Activated T-helper 1 cell treated with anti-CD3 and anti-CD28 coated beads, Interleukin-12 subunit alpha, Interleukin-12 subunit beta, Interleukin-2, Interleukin-4 antibody, amounts not matched to agents 30 ng/mL and 10 ng/mL and 1 ng/mL, durations not matched to agents 14 hours and 24 hours and 36 hours (primary cell): ENCODE measurements at regions not wholly inside any gene's neighbourhood (a gene's known extent, or its start where the extent isn't known, plus 50 kb on each side); places are given as distances from the start of the nearest gene placed in this dataset.
"Not testable (repeated sequence)": the region's sequence is repeated elsewhere in the genome, so short reads cannot be mapped to it uniquely, and the experiment has no call there.

Experiments used
- DNase-seq: peaks from one replicate; pipeline ENCODE4 v3.0.0; 2021; ENCODE audit warnings: low spot score
- H3K27ac Mint-ChIP-seq: one replicate; pipeline ENCODE4 v1.8.0; 2021; ENCODE audit warnings: mild to moderate bottlenecking, mixed read lengths
- H3K27me3 Mint-ChIP-seq: one replicate; pipeline ENCODE4 v1.8.0; 2022; ENCODE audit warnings: mild to moderate bottlenecking, moderate library complexity, mixed read lengths; ENCODE audit not compliant: insufficient read depth
- H3K36me3 Mint-ChIP-seq: one replicate; pipeline ENCODE4 v1.8.0; 2021; ENCODE audit warnings: low read depth, mixed read lengths
- H3K4me1 Mint-ChIP-seq: one replicate; pipeline ENCODE4 v1.8.0; 2021; ENCODE audit warnings: low read depth, mixed read lengths
- H3K4me3 Mint-ChIP-seq: one replicate; pipeline ENCODE4 v1.8.0; 2021; ENCODE audit warnings: mild to moderate bottlenecking, moderate library complexity, mixed read lengths
- H3K9me3 Mint-ChIP-seq: one replicate; pipeline ENCODE4 v1.8.0; 2021; ENCODE audit warnings: mixed read lengths
- intact Hi-C: fragments of 100-400 bp; cut with micrococcal nuclease; formaldehyde crosslinking; loops from one replicate; pipeline ENCODE4 v1.15.1; 2024

- Mint-ChIP-seq H3K4me1 (no peaks in the 10 kb centered on the region), H3K27ac (no peak overlapping the region), H3K9me3 (peaks cover 19% of the 10 kb centered on the region), H3K4me3 (no peak overlapping the region), H3K36me3 (no peaks in the 10 kb centered on the region), H3K27me3 (no peaks in the 10 kb centered on the region)
- no peak for DNase-seq
- intact Hi-C loops: no loop called here
Measured at GRCh38 chr11:80959751-80960150, 1518.9 kb upstream of the TENM4 start.

GRCh38 chr11:80958987-80959386, 1518.2 kb upstream of the TENM4 start:
- H3K27me3 Mint-ChIP-seq: no peaks in the 10 kb centered on the region
- intact Hi-C loops: no loop called here
- peaks cover 16% of the 10 kb centered on the region for H3K9me3 Mint-ChIP-seq
- no peaks in the 10 kb centered on the region for H3K36me3 Mint-ChIP-seq
- H3K27ac Mint-ChIP-seq: no peak overlapping the region
- DNase-seq: no peak
- no peak overlapping the region for H3K4me3 Mint-ChIP-seq
- H3K4me1 Mint-ChIP-seq: no peaks in the 10 kb centered on the region

GRCh38 chr11:80958361-80958760, 1517.5 kb upstream of the TENM4 start:
- no peaks in the 10 kb centered on the region for H3K4me1 Mint-ChIP-seq
- H3K36me3 Mint-ChIP-seq: no peaks in the 10 kb centered on the region
- no peak overlapping the region for H3K4me3 Mint-ChIP-seq
- peaks cover 12% of the 10 kb centered on the region for H3K9me3 Mint-ChIP-seq
- intact Hi-C loops: no loop called here
- H3K27ac Mint-ChIP-seq: no peak overlapping the region
- H3K27me3 Mint-ChIP-seq: no peaks in the 10 kb centered on the region
- no peak for DNase-seq

- Mint-ChIP-seq H3K36me3 (no peaks in the 10 kb centered on the region), H3K4me1 (no peaks in the 10 kb centered on the region), H3K27ac (no peak overlapping the region), H3K9me3 (peaks cover 8% of the 10 kb centered on the region), H3K27me3 (no peaks in the 10 kb centered on the region), H3K4me3 (no peak overlapping the region)
- intact Hi-C loops: no loop called here
- DNase-seq: no peak
Measured at GRCh38 chr11:80955588-80955987, 1514.8 kb upstream of the TENM4 start.

DNA sequence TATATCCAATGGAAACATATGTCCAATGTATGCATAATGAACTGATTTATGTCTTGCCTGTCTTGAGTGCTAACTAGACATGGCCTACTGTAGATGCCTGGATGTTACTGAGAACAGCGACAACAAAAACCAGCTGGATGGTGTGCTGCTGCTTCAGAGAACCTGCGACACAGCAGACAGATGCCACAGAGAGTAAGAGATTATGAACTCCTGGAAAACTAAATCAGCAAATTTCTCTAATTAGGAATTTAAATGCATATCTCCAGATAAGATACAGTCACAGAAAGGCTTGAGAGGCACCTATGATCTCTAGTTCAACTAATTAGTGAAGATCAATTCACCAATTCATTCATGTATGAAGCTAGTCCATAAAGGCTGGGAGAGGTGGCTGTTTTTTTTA, 1508.0 kb upstream of the TENM4 start:
- DNase-seq: no peak
- no peak overlapping the region for H3K27ac Mint-ChIP-seq
- no peaks in the 10 kb centered on the region for H3K36me3 Mint-ChIP-seq
- no peaks in the 10 kb centered on the region for H3K27me3 Mint-ChIP-seq
- H3K4me3 Mint-ChIP-seq: no peak overlapping the region
- H3K9me3 Mint-ChIP-seq: peaks cover 4% of the 10 kb centered on the region
- H3K4me1 Mint-ChIP-seq: no peaks in the 10 kb centered on the region
- intact Hi-C loops: no loop called here

- no peak overlapping the region for H3K27ac Mint-ChIP-seq
- H3K4me3 Mint-ChIP-seq: no peak overlapping the region
- H3K27me3 Mint-ChIP-seq: no peaks in the 10 kb centered on the region
- no peaks in the 10 kb centered on the region for H3K4me1 Mint-ChIP-seq
- DNase-seq: no peak
- intact Hi-C loops: no loop called here
- H3K9me3 Mint-ChIP-seq: peaks cover 4% of the 10 kb centered on the region
- H3K36me3 Mint-ChIP-seq: no peaks in the 10 kb centered on the region
Measured at GRCh38 chr11:80944758-80945157, 1503.9 kb upstream of the TENM4 start.

GRCh38 chr11:80943226-80943625, 1502.4 kb upstream of the TENM4 start:
- H3K27ac Mint-ChIP-seq: no peak overlapping the region
- no peaks in the 10 kb centered on the region for H3K27me3 Mint-ChIP-seq
- no peaks in the 10 kb centered on the region for H3K4me1 Mint-ChIP-seq
- no peak overlapping the region for H3K4me3 Mint-ChIP-seq
- H3K36me3 Mint-ChIP-seq: no peaks in the 10 kb centered on the region
- no peaks in the 10 kb centered on the region for H3K9me3 Mint-ChIP-seq
- intact Hi-C loops: no loop called here
- DNase-seq: no peak

DNA sequence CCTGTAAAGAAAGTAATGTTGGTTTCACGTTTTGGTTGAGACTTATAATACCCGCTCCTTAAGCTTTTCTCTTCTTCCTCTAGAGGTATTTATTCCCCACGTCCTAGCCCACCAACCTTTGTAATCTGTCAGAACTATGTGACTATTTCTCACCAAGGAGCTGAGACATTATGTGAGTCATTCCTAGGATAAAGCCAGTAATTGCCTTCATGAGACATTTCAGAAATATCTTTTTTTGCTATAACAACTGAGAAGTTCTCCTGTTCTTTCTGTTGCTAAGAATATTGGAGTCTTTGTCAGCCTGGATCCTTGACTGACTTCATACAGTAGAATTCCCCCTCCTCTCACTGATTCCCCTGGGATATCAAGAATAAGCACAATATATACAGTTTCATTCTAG, 1497.0 kb upstream of the TENM4 start:
- intact Hi-C loops: no loop called here
- no peak overlapping the region for H3K4me3 Mint-ChIP-seq
- no peaks in the 10 kb centered on the region for H3K9me3 Mint-ChIP-seq
- no peaks in the 10 kb centered on the region for H3K27me3 Mint-ChIP-seq
- DNase-seq: no peak
- H3K36me3 Mint-ChIP-seq: no peaks in the 10 kb centered on the region
- no peaks in the 10 kb centered on the region for H3K4me1 Mint-ChIP-seq
- H3K27ac Mint-ChIP-seq: no peak overlapping the region

DNA sequence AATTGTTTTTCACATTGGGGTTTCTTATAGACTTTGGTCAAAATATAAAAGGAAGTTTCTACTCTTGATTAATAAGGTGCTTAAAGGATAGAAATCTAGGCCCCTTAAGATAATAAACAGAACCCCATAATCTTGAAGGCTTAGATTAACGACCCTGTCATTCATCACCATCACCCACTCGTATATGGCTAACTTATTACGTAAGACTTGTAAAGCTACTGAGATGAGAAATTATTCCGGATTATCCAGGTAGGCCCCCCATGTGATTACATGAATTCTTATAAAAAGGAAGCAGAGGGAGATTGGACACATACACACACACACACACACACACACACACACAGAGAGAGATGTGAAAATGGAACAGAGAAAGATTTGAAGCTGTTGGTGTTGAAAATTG, 1489.2 kb upstream of the TENM4 start:
- H3K36me3 Mint-ChIP-seq: no peaks in the 10 kb centered on the region
- H3K4me3 Mint-ChIP-seq: no peak overlapping the region
- H3K27me3 Mint-ChIP-seq: no peaks in the 10 kb centered on the region
- no peak for DNase-seq
- peaks cover 4% of the 10 kb centered on the region for H3K9me3 Mint-ChIP-seq
- H3K4me1 Mint-ChIP-seq: no peaks in the 10 kb centered on the region
- H3K27ac Mint-ChIP-seq: no peak overlapping the region
- intact Hi-C loops: no loop called here

DNA sequence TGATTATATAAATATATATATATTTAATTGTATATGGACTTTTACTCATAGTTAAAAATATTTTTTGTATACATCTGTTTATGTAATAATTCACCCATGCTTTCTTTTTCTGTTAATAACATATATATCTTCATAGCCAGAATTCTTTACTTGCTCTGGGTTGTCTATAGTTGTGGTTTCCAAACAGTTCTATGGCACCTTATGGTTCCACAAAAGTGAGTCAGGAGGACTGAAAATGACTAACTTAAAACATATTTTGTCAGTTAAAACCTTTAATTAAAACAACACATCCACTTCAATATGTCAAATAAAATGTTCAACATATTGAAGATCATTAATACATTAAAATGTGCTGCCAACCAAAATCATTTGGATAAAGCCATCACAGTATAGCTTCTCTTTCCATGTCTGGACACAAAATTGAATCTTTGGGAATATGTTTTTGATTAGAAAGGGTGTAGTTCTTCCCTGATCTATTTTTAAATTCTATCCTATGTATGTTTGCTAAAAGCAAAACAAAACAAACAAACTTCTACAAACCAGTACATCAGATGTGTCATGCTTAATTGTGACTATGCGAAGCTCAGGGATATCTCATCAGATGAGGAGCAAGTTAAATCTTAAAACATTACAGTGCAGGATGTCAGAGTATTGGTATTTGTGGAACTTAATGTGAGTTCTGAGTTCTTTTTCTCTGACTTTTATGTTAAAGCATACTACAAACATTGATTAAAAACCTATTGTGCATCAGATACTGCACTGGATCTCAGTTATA, 1488.4 kb upstream of the TENM4 start:
- H3K27ac Mint-ChIP-seq: no peak overlapping the region
- H3K36me3 Mint-ChIP-seq: no peaks in the 10 kb centered on the region
- H3K27me3 Mint-ChIP-seq: no peaks in the 10 kb centered on the region
- no peak for DNase-seq
- no peak overlapping the region for H3K4me3 Mint-ChIP-seq
- peaks cover 4% of the 10 kb centered on the region for H3K9me3 Mint-ChIP-seq
- H3K4me1 Mint-ChIP-seq: no peaks in the 10 kb centered on the region
- intact Hi-C loops: no loop called here

DNA sequence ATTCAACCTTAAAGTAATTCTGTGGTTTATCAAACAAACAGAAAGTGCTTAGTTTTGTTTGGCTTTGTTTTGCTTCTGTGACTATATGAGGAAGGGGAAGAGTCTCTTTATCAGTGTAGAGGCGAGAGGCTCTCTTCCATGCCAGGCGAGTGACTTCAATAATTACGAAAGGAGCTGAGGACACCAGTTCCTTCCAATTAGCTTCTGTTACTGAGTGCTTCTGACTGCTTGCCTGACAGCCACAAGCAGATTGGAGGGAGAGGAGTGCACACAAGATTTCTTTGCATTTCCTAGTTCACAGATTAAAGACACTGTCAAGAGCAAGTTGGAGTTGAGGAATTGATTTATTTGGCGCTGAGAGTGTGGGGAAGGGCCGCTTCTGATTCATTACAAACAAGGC, 1484.5 kb upstream of the TENM4 start:
- no peak overlapping the region for H3K4me3 Mint-ChIP-seq

GRCh38 chr11:80921310-80921709, 1480.5 kb upstream of the TENM4 start:
- DNase-seq, intact Hi-C loops, H3K4me1 Mint-ChIP-seq, H3K4me3 Mint-ChIP-seq, H3K36me3 Mint-ChIP-seq, H3K9me3 Mint-ChIP-seq, H3K27me3 Mint-ChIP-seq, H3K27ac Mint-ChIP-seq: not testable (repeated sequence)

More for the DNA sequence above, 1484.5 kb upstream of the TENM4 start:
- DNase-seq: no peak
- Mint-ChIP-seq H3K36me3 (no peaks in the 10 kb centered on the region), H3K9me3 (no peaks in the 10 kb centered on the region), H3K27me3 (no peaks in the 10 kb centered on the region), H3K4me1 (no peaks in the 10 kb centered on the region), H3K27ac (no peak overlapping the region)
- intact Hi-C loops: no loop called here

DNA sequence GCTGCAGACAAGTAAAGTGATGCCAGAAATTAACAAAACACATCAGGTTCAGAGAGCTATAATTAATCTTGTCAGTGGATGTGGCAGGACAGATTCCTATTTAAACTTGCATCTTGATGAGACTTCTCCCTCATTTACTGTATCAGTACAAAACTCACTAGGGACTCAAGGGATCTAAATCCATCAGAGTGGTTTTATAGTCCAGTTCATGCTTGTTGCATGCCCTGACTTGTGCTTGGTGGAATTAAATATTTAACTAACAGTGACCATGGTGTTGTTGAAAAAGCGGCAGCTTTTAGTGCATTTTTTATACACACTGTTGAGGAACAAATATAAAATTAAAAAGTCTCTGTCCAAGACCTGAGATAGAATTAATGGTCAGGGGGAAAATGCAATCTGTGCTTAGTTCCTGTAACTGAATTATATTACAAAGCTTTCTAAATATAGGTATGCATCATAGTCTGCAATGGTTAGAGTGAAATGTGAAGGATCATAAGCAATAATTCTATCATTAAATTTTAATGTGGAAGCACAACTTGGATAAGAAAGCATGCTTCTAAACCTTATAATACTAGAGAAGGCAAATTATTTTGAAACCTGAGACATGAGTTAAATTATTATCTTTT, 1475.5 kb upstream of the TENM4 start:
- H3K36me3 Mint-ChIP-seq: no peaks in the 10 kb centered on the region
- DNase-seq: no peak
- H3K27me3 Mint-ChIP-seq: no peaks in the 10 kb centered on the region
- H3K4me1 Mint-ChIP-seq: no peaks in the 10 kb centered on the region
- intact Hi-C loops: no loop called here
- no peak overlapping the region for H3K4me3 Mint-ChIP-seq
- no peak overlapping the region for H3K27ac Mint-ChIP-seq
- H3K9me3 Mint-ChIP-seq: peaks cover 4% of the 10 kb centered on the region
